Panc1 (cell line): ENCODE measurements at regions not wholly inside any gene's neighbourhood (a gene's known extent, or its start where the extent isn't known, plus 50 kb on each side); places are given as distances from the start of the nearest gene placed in this dataset.

ENCODE experiments used
- CTCF ChIP-seq: fragments of 450-650 bp; IDR thresholded peaks from 2 replicates; pipeline ENCODE4 v1.5.1; 2017; ENCODE audit warnings: mild to moderate bottlenecking
- POLR2AphosphoS5 ChIP-seq: IDR thresholded peaks from 2 replicates; pipeline ENCODE4 v1.6.1; 2012; ENCODE audit warnings: mild to moderate bottlenecking, low read depth, low read length, moderate library complexity
- REST ChIP-seq, 2 experiments: IDR thresholded peaks; 2 replicates each; pipeline ENCODE4 v1.6.1; 2011 to 2012; ENCODE audit warnings: low read depth in 2 of 2, control low read depth in 1 of 2, low read length in 1 of 2, mild to moderate bottlenecking in 1 of 2, moderate library complexity in 1 of 2; ENCODE audit not compliant: insufficient read depth in 1 of 2
- SIN3A ChIP-seq: IDR thresholded peaks from 2 replicates; pipeline ENCODE4 v1.6.1; 2012; ENCODE audit warnings: low read depth, mild to moderate bottlenecking, low read length, moderate library complexity, borderline replicate concordance; ENCODE audit not compliant: insufficient read depth
- TCF7L2 ChIP-seq: IDR thresholded peaks from 2 replicates; pipeline ENCODE4 v1.6.1; 2011; ENCODE audit warnings: mild to moderate bottlenecking, low read depth, low read length, inconsistent platforms

GRCh38 chr3:55412545-55412944, 74.6 kb downstream of the WNT5A start:
- TF ChIP-seq CTCF (no peak), POLR2AphosphoS5 (no peak), SIN3A (no peak), REST (IDR thresholded peaks at IDR 0.05; ENCODE audit: insufficient read depth in 1 of 2, low read depth in 2 of 2, low read length in 1 of 2) (no peak), TCF7L2 (no peak)
